K562 (cell line): ENCODE measurements at regions not wholly inside any gene's neighbourhood (a gene's known extent, or its start where the extent isn't known, plus 50 kb on each side); places are given as distances from the start of the nearest gene placed in this dataset.

Experiments
- ATAC-seq: fragments of 200-7000 bp; cut with Tn5 transposase; 3 replicates; pipeline ENCODE4 v1.9.1; 2020; ENCODE audit warnings: moderate library complexity
- BruUV-seq: library from RNA; stranded (reverse); fragments of 400-500 nt; replicated peaks from 2 replicates; lab custom pipeline; 2021; lab: Mats Ljungman, UMichigan
- CTCF ChIA-PET: fragments of 300-600 bp; formaldehyde crosslinking; extraction: SDS; loops from one replicate; lab custom pipeline; 2021; ENCODE audit warnings: low intra/inter-chr PET ratio; lab: Yijun Ruan, JAX
- POLR2A ChIA-PET: fragments of 300-600, 350-650 bp; sonication (Branson Sonifier 250); formaldehyde crosslinking; extraction: SDS; loops from one replicate; lab custom pipeline; 2021; ENCODE audit warnings: antibody characterized with exemption, inconsistent platforms; lab: Yijun Ruan, JAX
- DNase-seq, 4 experiments: peaks; one replicate each; pipeline versions ENCODE4 v3.0.0 to v3.0.0-alpha.2; 2011 to 2018; ENCODE audit warnings: low spot score in 3 of 4, mixed read lengths in 3 of 4; ENCODE audit errors: extremely low read depth in 1 of 4
- FAIRE-seq: peaks from 2 replicates; lab custom pipeline; 2011; peaks lifted over from hg19 to GRCh38; lab: Jason Lieb, UNC
- H2AFZ ChIP-seq: 2 replicates; pipeline ENCODE4 v1.6.0; 2011; ENCODE audit warnings: low read depth, low read length, control low read depth, inconsistent platforms
- H3K27ac ChIP-seq: fragments of 200-600 bp; 3 replicates; pipeline ENCODE4 v1.8.0; 2011; ENCODE audit warnings: low read depth, mild to moderate bottlenecking, control low read depth, inconsistent platforms, low read length, moderate library complexity, mixed read lengths; ENCODE audit errors: extremely low read depth
- H3K27me3 ChIP-seq, 2 experiments: fragments of 300-600 bp in 1 of 2; 2 replicates in 1 of 2; 3 replicates in 1 of 2; pipeline versions ENCODE4 v1.6.0 to v1.8.0; 2011; ENCODE audit warnings: inconsistent platforms in 2 of 2, low read length in 2 of 2, mild to moderate bottlenecking in 1 of 2, mixed read lengths in 1 of 2, moderate library complexity in 1 of 2; ENCODE audit not compliant: control insufficient read depth in 2 of 2, insufficient read depth in 2 of 2
- H3K36me3 ChIP-seq: fragments of 300-600 bp; 3 replicates; pipeline ENCODE4 v1.8.0; 2011; ENCODE audit warnings: mild to moderate bottlenecking, low read length, inconsistent platforms; ENCODE audit not compliant: control insufficient read depth, insufficient read depth
- H3K4me1 ChIP-seq, 2 experiments: fragments of 200-600 bp in 1 of 2; replicated peaks in 1 of 2; 2 replicates in 1 of 2; 3 replicates in 1 of 2; pipeline versions ENCODE4 v1.5.1 to v1.8.0; 2011; ENCODE audit warnings: inconsistent platforms in 2 of 2, low read length in 2 of 2, mild to moderate bottlenecking in 1 of 2, mixed read lengths in 1 of 2, moderate library complexity in 1 of 2; ENCODE audit not compliant: control insufficient read depth in 2 of 2, insufficient read depth in 2 of 2
- H3K4me2 ChIP-seq: 2 replicates; pipeline ENCODE4 v1.6.1; 2011; ENCODE audit warnings: low read length, control low read depth, inconsistent platforms, mixed read lengths; ENCODE audit not compliant: insufficient read depth
- H3K4me3 ChIP-seq: fragments of 200-600 bp; sonication (generic), shearing (Covaris generic); 2 replicates; pipeline ENCODE4 v1.5.1; 2016; ENCODE audit warnings: control low read depth, inconsistent platforms
- H3K79me2 ChIP-seq: fragments of 200-600 bp; 3 replicates; pipeline ENCODE4 v1.8.0; 2011; ENCODE audit warnings: low read length, inconsistent platforms; ENCODE audit not compliant: control insufficient read depth, insufficient read depth
- H3K9ac ChIP-seq, 2 experiments: 2 replicates each; pipeline versions ENCODE4 v1.6.0 to v1.6.1; 2011; ENCODE audit warnings: low read depth in 2 of 2, low read length in 2 of 2, control low read depth in 1 of 2, inconsistent platforms in 1 of 2, mild to moderate bottlenecking in 1 of 2, mixed read lengths in 1 of 2; ENCODE audit not compliant: insufficient read depth in 1 of 2
- H3K9me1 ChIP-seq: one replicate; pipeline ENCODE4 v1.6.0; 2011; ENCODE audit warnings: inconsistent platforms, mild to moderate bottlenecking, low read length, moderate library complexity; ENCODE audit not compliant: control insufficient read depth, insufficient read depth
- H3K9me3 ChIP-seq: replicated peaks from 2 replicates; pipeline ENCODE4 v1.5.1; 2011; ENCODE audit warnings: low read depth, low read length, inconsistent platforms; ENCODE audit not compliant: control insufficient read depth, insufficient read depth
- H4K20me1 ChIP-seq: replicated peaks from 2 replicates; pipeline ENCODE4 v1.6.1; 2011; ENCODE audit warnings: low read length, inconsistent platforms, mixed read lengths; ENCODE audit not compliant: control insufficient read depth, insufficient read depth
- CBX1 ChIP-seq: sonication (generic); IDR thresholded peaks from 2 replicates; pipeline ENCODE4 v1.6.1; 2016; ENCODE audit warnings: antibody characterized with exemption, low read depth, mild to moderate bottlenecking
- FOXA1 ChIP-seq: fragments of 450-650 bp; IDR thresholded peaks from 2 replicates; pipeline ENCODE4 v1.6.1; 2016; ENCODE audit warnings: mild to moderate bottlenecking, borderline replicate concordance
- HSF4 ChIP-seq: fragments of 250-450 bp; sonication (Bioruptor Pico); IDR thresholded peaks from 2 replicates; pipeline ENCODE4 v2.1.2; 2022; ENCODE audit warnings: mild to moderate bottlenecking, moderate library complexity, borderline replicate concordance
- JUN ChIP-seq, 2 experiments: sonication (generic) in 1 of 2; formaldehyde crosslinking in 1 of 2; IDR thresholded peaks; 2 replicates each; pipeline versions ENCODE4 v1.6.1 to v1.8.0; 2012 to 2022; ENCODE audit warnings: borderline replicate concordance in 2 of 2, mild to moderate bottlenecking in 2 of 2, improper control_type of control experiment in 1 of 2, low read depth in 1 of 2, low read length in 1 of 2, missing genetic modification reagents in 1 of 2
- JUND ChIP-seq, 2 experiments: IDR thresholded peaks; 2 replicates in 1 of 2; 3 replicates in 1 of 2; pipeline ENCODE4 v1.6.1; 2011; ENCODE audit warnings: borderline replicate concordance in 2 of 2, low read depth in 2 of 2, low read length in 2 of 2, improper control_type of control experiment in 1 of 2, missing biosample characterization in 1 of 2, missing genetic modification characterization in 1 of 2, missing genetic modification reagents in 1 of 2
- NUFIP1 ChIP-seq: fragments of 450-650 bp; IDR thresholded peaks from 2 replicates; pipeline ENCODE4 v1.6.1; 2018; ENCODE audit not compliant: partially characterized antibody
- ZBTB1 ChIP-seq: sonication (generic); formaldehyde crosslinking; IDR thresholded peaks from 2 replicates; pipeline ENCODE4 v1.8.1; 2023; ENCODE audit warnings: missing genetic modification reagents, low read depth, mild to moderate bottlenecking, borderline replicate concordance
- ZNF174 ChIP-seq: fragments of 250-450 bp; sonication (Bioruptor Pico); IDR thresholded peaks from 2 replicates; pipeline ENCODE4 v1.4.0; 2020; ENCODE audit warnings: mild to moderate bottlenecking
- WGBS: fragments of 100-300 bp; shearing (Covaris generic); methylation state at CpG from one replicate; pipeline ENCODE4 v1.1.6; 2016; ENCODE audit warnings: low coverage, mixed read lengths; ENCODE audit not compliant: insufficient coverage; ENCODE audit errors: missing lambda C conversion rate; 5-methylcytosine and 5-hydroxymethylcytosine counted together
- in situ Hi-C: fragments of 300-500 bp; cut with MboI; formaldehyde crosslinking; loops from 4 replicates; pipeline ENCODE4 v1.15.0; 2018; ENCODE audit warnings: inconsistent platforms, mixed read lengths
- intact Hi-C: fragments of 100-400 bp; cut with micrococcal nuclease; formaldehyde crosslinking; loops from 2 replicates; pipeline ENCODE4 v1.14.2; 2022
- TF ChIP-seq, protein P1 (sequence below): fragments of 250-450 bp; sonication (Bioruptor Pico); IDR thresholded peaks from 2 replicates; pipeline ENCODE4 v1.5.0; 2021
- TF ChIP-seq, protein P2 (sequence below): fragments of 250-450 bp; sonication (Bioruptor Pico); IDR thresholded peaks from 2 replicates; pipeline ENCODE4 v1.8.0; 2021; ENCODE audit warnings: borderline replicate concordance, mild to moderate bottlenecking, moderate library complexity; ENCODE audit not compliant: poor library complexity, severe bottlenecking
- TF ChIP-seq, protein P3 (sequence below): fragments of 450-650 bp; IDR thresholded peaks from 2 replicates; pipeline ENCODE4 v1.6.1; 2016

DNA sequence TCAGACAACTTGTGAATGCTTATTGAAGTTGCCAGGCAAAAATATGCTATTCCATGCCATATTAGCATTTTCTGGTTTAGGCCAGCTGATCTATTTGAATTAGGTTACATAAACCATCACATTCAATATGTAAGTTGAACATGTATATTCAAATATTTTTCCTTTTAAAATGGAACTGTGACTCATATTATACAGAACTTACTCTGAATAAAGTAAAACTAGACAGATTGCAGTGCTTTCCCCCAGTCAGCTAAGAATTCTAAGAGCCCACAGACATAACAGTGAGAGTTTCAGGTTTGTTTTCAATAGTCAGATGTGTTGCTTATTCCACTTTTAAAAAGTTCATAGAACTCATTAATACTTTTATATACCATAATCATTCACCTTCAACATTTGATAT, 119.8 kb downstream of the MGST1 start (continued):
- TF ChIP-seq, protein P1, sequence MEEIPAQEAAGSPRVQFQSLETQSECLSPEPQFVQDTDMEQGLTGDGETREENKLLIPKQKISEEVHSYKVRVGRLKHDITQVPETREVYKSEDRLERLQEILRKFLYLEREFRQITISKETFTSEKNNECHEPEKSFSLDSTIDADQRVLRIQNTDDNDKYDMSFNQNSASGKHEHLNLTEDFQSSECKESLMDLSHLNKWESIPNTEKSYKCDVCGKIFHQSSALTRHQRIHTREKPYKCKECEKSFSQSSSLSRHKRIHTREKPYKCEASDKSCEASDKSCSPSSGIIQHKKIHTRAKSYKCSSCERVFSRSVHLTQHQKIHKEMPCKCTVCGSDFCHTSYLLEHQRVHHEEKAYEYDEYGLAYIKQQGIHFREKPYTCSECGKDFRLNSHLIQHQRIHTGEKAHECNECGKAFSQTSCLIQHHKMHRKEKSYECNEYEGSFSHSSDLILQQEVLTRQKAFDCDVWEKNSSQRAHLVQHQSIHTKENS (CRISPR knock-in tag): no peak
- TF ChIP-seq ZBTB1 (CRISPR knock-in tag) (no peak), ZNF174 (no peak), JUND (IDR thresholded peaks at IDR 0.05; ENCODE audit: borderline replicate concordance, low read depth, low read length) (no peak), JUND (tag; IDR thresholded peaks at IDR 0.05; ENCODE audit: borderline replicate concordance, low read depth, low read length) (no peak)
- TF ChIP-seq, protein P2, sequence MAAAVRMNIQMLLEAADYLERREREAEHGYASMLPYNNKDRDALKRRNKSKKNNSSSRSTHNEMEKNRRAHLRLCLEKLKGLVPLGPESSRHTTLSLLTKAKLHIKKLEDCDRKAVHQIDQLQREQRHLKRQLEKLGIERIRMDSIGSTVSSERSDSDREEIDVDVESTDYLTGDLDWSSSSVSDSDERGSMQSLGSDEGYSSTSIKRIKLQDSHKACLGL (CRISPR knock-in tag): no peak

DNA sequence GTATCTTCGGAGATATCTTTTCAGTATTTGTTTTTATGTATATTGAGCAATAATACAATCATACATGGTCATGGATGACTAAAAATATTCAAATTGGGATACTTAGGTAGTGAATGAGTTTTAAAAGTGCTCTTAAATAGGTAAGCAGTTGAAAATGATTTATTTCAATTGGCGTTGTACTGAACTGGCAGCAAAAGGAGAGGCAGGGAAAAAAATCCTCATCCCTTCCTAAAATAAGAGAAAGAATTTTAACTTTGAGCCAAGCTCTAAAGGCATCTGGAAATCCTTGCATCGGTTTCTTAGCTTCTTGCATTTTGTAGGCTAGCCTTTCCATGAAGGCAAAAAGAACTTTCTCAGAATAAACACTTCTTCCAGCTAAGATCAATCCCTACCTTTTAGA, 125.2 kb downstream of the MGST1 start:
- Histone ChIP-seq H3K27ac (no peak overlapping the region), H3K27me3 (no peaks in the 10 kb centered on the region), H3K4me3 (no peak overlapping the region), H3K9me3 (no peaks in the 10 kb centered on the region), H3K9ac (no peak overlapping the region), H3K79me2 (no peaks in the 10 kb centered on the region), H2AFZ (no peak overlapping the region), H3K36me3 (no peaks in the 10 kb centered on the region), H3K4me1 (no peaks in the 10 kb centered on the region), H3K4me2 (no peak overlapping the region), H3K9me1 (no peaks in the 10 kb centered on the region), H4K20me1 (no peaks in the 10 kb centered on the region)
- in situ Hi-C loops (no loop called here), intact Hi-C loops (no loop called here)
- DNase-seq (no peak), ATAC-seq (no peak), FAIRE-seq (no peak)
- POLR2A ChIA-PET: no interaction called here
- no TSS peak for BruUV-seq
- WGBS: 4% methylated on average over 3 of the region's 3 CpGs
- TF ChIP-seq HSF4 (CRISPR knock-in tag): no peak
- TF ChIP-seq, protein P3, sequence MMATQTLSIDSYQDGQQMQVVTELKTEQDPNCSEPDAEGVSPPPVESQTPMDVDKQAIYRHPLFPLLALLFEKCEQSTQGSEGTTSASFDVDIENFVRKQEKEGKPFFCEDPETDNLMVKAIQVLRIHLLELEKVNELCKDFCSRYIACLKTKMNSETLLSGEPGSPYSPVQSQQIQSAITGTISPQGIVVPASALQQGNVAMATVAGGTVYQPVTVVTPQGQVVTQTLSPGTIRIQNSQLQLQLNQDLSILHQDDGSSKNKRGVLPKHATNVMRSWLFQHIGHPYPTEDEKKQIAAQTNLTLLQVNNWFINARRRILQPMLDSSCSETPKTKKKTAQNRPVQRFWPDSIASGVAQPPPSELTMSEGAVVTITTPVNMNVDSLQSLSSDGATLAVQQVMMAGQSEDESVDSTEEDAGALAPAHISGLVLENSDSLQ: no peak
- no peak for TF ChIP-seq JUN (IDR thresholded peaks at IDR 0.05; ENCODE audit: borderline replicate concordance, low read depth, low read length)
- no peak for TF ChIP-seq JUN (CRISPR knock-in tag; IDR thresholded peaks at IDR 0.05; ENCODE audit: borderline replicate concordance)
- no peak for TF ChIP-seq NUFIP1
- no peak for TF ChIP-seq CBX1
- TF ChIP-seq FOXA1: no peak
- CTCF ChIA-PET: no interaction called here
